NCI-H128 (cell line): ENCODE measurements at regions not wholly inside any gene's neighbourhood (a gene's known extent, or its start where the extent isn't known, plus 50 kb on each side); places are given as distances from the start of the nearest gene placed in this dataset.

Experiments
- DNase-seq: peaks from one replicate; lab custom pipeline; 2025; ENCODE audit not compliant: unreplicated experiment; lab: John Stamatoyannopoulos, UW

DNA sequence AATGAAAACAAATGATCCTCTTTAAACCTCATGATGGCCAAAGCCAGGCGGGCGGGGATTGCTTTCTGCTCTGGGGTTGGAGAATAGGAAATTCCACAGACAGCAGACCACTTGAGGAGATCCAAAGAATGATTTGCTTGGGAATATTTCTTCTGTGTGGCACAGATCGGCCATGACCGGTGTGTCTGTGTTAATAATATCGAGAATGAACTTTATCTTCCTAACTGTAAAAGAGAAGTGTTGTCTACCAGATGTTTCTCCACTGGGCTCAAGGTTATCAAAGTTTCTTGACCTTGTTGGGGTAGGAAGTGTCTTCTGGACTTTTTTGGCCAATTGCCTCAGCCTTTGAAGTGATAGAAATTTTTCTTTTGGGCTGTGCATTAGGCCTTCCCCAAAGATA is 186.6 kb upstream of the ZFHX3 start:
- no peak for DNase-seq

DNA sequence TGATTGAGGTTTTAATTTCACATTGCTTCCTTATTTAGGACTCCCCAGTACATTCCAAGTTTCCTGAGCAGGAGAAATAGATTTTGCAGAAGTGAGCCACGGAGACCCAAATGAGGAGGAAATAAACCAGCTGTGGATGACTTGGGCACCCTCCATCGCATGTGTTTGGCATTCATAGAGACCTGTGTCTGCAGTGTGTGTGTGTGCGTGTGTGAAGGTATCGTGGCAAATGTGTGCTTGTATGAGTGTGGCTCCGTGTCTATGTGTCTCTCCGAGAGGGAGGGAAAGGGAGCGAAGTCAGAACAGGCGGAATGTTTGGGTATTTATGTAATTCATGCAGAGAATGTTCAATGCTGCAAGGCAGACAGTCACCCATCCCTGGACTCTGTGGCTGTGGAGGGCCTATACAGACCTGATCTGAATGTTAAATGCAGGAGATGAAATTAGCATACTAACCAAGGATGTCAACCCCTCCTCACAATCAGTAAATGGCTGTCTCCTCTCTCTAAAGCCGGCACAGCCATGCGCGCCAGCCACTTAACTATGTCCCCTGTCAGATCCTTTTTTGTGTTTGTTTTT is 186.0 kb upstream of the ZFHX3 start:
- DNase-seq: no peak

DNA sequence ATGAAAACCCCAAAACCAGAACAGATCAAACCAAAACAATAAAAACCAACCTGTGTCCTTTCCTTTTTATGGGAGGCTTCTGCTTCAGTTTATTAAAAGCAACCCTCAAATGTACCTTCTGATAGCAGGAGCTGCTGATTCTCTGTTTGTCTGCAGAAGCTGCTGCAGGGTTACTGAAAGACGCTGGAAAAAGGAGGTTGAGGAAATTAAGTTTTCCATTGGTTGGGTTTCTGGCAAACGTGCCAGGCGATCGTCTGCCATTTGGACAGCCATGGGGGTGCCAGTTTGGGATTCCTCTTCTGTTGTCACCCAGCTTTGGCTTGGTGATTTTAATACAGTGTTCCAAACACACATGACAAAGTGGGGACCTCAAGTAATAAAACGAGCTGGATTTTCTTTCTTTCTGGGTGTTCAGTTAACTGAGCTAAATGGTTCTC is 185.4 kb upstream of the ZFHX3 start:
- no peak for DNase-seq

DNA sequence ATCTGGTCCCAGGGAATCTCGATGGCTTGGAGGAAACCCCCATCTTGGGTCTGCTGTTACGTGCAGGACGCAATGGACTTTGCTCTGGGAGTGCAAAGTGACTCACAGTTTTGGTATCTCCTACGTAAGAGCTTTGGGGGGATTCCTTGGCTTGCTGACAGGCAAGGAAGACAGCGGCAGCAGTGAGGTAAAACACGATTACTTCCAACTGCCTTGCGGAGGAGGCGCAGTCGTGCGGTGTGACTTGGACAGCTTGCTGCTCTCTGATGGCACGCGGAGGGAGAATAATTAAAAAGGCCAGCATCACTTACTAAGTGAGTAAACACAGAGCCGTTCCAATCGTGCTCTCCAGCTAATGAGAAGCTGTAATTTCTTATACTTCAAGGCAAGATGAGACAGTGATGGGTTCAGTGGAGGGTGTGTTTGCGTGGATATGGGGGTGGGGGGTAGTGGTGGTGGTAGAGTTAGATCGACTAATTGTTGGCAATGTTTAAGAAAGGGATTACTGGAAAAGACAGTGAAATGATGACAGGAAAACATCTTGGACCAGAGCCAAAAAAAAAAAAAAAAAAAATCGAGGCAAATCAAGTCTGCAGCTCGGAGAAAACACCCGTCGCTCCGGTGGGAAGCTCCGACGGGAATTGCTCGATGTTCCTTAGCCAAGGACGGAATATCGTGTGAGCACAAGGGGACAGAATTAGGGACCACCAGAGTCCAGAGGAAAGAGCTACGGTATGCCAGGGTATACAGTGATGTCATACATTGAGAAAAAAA is 184.8 kb upstream of the ZFHX3 start:
- DNase-seq: no peak

DNA sequence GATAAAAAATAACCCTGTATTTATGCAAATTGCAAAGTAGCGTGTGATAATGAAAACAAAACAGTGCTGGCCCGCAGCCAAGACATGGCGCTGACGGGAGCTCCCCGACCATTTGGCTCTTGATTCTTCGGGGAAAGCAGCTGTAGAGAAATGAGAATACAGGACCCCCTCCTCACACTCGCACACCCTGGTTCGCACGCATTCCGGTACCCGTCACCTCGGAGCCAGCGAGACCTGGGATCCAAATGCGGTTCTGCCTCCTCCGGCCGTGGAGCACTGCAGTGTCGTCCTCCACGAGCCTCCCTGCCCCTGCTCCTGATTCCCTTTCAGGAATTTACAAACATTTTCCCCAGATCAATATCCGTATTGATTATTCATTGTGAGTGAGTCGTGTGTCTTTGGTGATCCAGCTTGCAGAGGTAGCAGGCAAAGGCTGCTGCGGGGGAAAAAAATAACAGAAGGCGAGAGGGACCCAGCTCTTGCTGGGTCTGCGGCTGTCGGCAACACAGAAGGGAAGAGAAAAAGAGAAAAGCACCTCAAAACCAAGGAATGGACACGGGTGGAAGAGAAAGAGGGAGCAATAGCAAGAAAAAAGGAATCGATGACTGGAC is 184.1 kb upstream of the ZFHX3 start:
- DNase-seq: no peak

DNA sequence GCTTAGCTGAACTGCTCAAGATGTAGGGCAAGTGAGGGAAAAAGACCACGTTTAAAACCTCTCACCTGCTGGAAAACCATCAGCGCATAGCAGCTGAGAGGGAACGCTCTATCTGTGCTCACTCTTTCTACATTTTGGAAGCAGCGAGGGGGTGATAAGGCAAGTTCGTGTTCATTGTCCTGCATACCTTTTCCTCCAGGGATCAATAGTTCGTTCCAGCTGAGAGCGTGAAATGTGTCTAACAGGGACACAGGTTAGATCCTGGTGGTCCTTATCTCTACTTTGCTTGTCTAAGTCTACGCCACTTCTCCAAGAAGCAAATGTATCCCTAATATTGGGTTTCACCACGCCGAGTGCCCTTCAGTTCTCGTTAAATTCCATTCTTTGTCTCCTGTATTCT is 183.5 kb upstream of the ZFHX3 start:
- no peak for DNase-seq

DNA sequence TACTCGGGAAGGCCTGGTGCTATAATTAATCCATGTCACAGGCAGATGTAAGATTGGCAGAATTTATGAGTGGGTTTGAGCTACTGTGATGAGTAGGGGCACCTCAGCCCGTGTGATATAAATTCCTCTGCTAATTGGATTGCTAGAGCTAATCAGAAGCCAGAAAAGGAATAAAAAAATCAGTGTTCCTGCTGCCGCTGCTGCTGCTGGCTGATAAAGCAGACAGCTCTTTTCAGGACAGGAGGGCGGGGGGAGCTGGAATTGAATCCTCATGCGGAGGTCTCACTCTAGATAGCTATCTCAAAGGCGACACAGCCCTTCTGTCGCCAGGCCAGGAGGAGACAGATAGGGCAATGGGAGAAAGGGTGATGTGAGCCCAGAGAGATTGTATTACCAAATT is 182.7 kb upstream of the ZFHX3 start:
- DNase-seq: no peak

DNA sequence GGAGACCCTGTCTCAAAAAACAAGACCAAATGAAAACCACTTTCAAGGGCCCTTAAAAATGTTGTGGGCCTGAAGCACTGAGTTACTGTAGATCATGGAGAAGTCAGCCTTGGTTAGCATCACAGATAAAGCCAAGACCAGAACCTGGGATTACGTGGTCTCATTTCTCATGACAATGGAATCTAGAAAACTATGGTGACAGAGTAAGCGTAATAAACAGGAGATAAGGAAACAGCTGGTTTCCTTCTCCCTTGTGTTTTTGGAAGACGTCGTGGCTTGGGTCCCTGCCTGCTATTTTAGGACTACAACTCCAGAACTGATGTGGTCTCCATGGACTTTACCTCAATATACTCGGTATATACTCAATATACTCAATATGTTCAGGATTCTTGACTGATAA is 180.7 kb upstream of the ZFHX3 start:
- DNase-seq: no peak

DNA sequence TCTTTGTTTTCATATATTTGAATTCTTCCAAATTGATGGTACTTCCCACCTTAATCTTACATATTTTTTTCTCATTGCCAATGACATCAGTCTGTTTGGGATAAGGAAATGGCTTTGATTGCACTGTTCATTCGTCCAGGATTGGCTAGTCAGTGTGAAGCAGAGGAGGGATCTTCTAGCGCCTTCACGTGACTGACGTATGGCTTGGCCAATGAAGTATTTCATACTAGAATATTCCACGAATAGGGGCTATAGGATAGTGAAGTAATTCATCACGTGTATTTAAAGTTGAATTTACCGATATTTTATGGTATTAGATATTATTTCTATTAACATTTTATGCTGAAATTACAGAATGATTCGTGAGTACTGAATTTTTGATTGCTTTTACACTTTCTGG is 178.7 kb upstream of the ZFHX3 start:
- DNase-seq: no peak

DNA sequence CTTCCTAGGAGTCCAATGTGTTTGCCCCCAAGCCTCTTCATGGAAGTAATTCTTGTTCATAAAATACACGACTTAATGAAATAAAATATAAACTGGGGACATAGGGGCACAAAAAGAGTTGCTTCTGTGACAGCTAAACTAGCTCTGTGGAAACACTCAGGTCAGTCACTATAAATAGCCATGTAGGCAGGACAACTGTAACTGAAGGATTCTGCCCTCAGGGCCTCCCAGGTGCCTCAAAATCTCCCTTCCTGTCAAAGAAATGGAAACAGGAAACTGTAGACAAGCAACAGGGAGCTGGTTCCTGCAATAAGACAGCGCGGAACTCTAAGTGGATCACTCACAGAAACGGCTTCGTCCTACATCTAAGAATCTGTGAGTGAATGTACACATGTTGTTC is 178.1 kb upstream of the ZFHX3 start:
- DNase-seq: no peak

DNA sequence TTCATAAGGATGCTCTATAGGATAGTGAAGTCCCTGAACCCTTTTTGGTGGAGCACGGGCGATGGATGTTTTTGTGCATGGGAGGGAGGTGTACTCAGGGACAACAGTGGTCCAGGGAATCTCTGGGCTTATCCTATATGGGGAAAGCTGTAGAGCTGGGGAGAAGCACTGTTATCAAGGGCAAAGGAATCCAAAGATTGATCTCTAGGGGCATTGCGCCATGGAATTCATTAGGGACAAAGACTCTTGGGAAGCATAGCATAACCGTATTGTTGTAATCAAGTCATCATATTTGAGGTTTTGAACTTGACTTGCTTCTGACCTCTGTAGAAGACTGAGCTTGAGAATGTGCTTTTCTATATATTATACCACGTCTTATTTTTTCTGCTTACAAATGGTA is 172.9 kb upstream of the ZFHX3 start:
- no peak for DNase-seq

DNA sequence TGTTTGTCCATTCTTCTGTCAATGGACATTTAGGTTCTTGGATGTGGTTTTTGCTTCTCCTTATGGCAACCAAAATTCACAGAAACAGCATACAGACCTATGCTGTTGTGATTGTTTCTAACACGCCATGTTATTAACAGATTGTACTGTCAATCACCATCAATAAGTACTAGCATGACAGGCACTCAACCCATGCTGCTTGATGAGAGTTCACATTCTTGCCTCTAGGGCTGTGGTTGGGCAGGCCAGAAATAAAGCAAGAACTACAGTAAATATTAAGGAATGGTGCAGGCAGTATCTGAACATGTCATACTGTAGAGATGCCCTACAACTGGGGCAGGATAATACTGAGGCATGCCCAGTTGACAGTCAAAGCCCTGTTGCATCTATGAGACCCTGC is 171.2 kb upstream of the ZFHX3 start:
- DNase-seq: no peak

DNA sequence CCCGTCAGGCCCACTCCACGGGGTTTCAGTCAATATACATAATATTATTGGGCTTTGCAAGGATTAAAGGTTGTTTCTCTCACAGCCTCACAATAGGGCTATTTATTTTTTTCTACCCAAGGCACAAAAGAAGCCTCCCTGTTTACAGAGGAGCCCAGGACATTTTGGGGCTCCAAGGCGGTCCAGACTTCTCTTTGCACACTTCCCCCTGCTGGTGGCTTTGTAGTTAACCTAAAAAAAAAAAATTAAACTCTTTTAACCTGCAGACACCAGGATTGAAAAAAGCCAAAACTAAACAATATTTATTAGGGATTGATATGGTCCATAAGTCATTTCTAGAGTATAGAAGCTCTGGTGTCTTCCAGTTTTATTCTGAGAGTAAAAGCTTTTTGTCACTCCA is 169.7 kb upstream of the ZFHX3 start:
- peak; percentile 58 for DNase-seq

DNA sequence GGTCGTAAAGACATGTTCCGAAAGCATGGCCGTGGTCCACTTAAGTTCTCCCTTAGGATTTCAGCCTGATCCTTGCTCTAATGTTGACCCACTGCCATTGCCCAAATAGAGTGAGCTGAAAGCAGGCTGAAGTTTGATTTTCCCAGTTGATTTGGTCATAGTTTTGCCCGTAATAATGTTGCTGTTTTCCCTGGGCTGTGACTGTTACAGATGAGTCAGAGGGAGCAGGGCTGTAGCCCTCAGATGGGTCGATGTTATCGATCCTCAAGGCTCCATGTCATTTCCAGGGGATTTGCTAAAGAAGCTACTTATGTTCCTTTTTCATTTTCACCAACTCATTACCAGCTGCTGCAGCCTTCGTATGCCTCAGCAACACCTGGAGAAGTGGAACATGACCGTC is 169.0 kb upstream of the ZFHX3 start:
- no peak for DNase-seq

DNA sequence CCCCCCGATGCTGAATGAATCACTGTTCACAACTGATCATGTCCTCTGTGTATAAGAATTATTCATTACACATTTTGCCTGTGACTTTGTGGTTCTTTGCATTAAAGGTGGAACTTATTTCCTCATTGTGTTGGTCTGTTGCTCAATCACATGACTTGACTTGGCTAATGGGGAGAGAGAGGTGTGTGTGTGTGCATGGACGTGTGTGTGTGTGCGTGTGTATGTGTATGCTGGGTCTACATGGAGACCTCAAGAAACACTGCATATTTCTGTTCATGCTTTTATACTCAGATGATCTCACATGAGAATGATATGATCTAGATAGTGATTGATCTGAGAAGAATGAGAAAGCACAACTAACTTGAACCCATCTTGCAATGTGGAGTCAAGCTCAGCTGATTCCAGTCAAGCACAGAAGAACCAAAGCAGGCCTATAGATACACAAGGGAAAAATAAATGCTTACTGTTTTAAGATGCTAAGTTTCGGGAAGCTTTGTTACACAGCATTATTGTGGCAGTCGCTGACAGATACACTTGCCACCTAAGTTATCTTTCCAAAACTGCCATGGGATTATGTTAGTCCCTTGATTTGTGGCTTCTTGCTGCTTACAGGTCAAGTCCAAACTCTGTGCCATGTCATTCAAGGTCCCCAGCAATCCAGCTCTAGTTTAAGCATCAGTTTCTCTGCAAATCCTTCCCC is 167.9 kb upstream of the ZFHX3 start:
- no peak for DNase-seq

DNA sequence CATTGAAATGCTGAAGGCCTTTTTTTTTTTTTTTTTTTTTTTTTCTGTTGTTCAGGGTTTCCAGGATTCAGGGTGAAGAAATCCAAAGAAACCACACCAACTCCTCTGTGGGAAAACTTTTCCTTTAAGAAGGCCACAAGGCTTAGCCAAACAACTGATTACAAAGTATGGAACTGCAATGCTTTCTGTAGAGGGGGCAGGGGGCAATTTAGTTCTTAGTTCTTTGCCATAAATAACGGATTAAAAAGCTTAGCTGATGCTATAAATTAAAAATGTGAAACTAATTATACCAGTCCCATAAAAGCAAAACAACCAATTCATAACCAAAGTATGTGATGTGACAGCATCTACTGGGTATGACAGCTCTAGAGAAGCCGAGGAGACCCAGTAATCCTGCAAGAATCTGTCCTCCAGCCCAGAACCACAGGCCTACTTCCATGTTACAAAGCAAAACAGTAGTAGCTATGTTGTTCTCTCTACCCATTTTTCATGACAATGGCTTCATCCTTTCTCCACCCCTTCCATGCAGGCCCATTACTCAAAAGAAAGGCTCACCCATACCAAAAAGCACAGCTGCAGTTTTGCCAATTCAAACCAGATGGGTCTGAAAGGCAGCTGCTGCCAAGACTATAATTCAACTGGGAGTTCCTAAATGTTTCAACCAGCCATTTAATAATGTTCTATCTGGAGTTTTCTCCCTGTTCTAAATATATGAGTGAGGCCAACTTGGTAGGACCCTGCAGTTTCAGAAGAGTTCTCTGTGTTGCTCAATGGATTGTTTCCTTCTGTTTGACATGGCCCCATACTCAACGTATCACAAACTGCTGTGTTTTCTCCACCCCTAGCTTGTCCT is 167.1 kb upstream of the ZFHX3 start:
- no peak for DNase-seq

DNA sequence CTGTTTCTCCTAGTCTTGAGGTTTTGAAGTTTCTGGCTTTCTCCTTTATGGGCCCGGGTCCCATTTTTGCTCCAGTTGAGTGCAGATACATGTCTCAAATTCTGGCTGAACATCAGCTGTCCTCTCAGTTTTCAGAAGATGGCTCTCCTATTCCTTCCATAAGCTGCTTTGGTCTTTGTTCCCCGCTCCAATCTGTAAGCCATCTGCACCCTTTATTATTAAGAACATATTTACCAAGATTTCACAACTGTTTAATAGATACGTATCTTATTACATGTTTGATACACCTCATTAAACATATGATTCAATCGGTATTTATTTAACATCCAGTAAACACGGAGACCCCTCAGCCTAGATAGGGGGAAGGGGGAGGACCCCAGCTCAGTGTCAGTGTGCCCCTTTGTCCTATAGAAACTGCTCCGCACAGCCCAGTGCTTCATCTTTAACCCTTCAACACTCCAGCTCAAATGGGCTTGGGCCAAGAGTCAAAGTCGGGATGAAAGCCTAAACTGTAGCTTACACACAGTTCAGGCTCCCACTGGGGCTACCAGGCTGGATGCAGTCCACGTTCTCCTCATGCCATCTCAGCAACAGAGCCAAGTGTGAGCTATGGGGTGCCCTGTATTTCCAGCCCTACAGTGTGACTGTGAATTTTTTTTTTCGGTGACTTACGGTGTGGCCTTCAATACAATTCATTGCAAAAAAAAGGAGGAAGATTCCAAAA is 166.0 kb upstream of the ZFHX3 start:
- DNase-seq: peak; percentile 41

DNA sequence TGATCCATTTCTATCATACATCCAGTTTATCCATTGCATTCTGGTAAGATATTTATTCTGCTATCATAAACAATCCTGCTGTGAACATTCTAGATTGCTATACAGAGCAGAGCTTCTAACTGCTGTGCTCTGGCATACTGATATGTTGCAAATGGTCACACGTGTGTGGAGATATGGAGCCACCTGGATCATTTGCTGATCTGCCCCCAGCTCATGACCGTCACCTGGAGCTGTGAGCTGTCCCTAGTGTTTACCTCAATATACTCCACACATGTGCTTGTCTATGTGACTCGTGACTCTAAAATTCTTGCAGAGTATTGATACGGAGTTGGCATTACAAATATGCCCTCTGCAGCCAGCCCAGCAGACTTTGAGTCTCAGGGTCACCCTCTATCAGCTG is 164.5 kb upstream of the ZFHX3 start:
- no peak for DNase-seq

DNA sequence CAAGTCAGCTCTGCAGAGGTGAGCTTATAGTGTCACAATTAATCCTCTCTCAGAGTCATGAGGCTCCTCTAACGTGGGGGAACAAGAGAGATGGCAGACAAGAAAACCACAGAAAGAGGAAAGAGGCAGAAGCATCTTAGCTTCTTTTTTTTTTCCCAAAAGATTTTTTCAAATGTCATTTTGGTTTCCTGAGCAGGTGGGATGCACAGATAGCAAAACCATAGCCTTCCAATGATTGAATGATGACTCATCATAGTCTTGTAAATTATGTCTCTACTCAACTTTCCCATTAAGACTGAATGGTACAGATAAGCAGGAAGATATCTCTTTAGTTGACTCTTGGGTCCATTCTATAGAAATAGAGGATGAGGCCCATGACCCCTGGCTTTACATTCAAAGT is 162.8 kb upstream of the ZFHX3 start:
- DNase-seq: no peak

DNA sequence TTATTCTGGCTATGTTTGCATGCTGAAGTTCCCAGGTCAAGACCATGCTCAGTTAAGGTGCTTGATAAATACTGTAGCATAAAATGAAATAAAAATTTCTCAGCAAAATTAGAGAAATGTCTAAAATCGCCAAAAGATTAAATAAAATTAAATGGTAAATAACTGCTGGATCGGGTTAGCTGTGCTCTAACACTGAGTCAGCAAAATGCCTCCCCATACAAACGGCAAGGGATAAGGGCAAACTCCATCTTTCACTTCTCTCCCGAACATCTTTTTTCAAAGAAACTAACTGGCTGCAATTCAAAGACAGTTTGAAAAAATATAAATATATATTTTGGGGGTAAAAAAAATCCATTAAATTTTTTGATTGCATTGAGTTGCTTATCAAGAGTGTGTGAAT is 162.2 kb upstream of the ZFHX3 start:
- no peak for DNase-seq
